Motor neuron (in vitro differentiated cells): ENCODE measurements at regions not wholly inside any gene's neighbourhood (a gene's known extent, or its start where the extent isn't known, plus 50 kb on each side); places are given as distances from the start of the nearest gene placed in this dataset.
"Not testable (repeated sequence)": the region's sequence is repeated elsewhere in the genome, so short reads cannot be mapped to it uniquely, and the experiment has no call there.

Experiments used
- ATAC-seq, 8 experiments: fragments of 200-7000 bp; cut with Tn5 transposase; replicated peaks in 6 of 8; 2 replicates each; pipeline ENCODE4 v1.8.0; 2021; ENCODE audit warnings: mild to moderate bottlenecking in 8 of 8, moderate library complexity in 8 of 8
- H3K27ac ChIP-seq, 2 donors: fragments of 250-450 bp; sonication (Bioruptor Pico); 2 replicates each; pipeline ENCODE4 v1.9.0; 2021; ENCODE audit warnings: antibody characterized with exemption in 2 of 2, mild to moderate bottlenecking in 2 of 2, moderate library complexity in 1 of 2
- H3K4me1 ChIP-seq, 2 donors: fragments of 250-450 bp; sonication (Bioruptor Pico); replicated peaks in 1 of 2; 2 replicates each; pipeline ENCODE4 v1.6.1; 2021; ENCODE audit warnings: antibody characterized with exemption in 2 of 2, mild to moderate bottlenecking in 2 of 2, moderate library complexity in 1 of 2
- H3K4me3 ChIP-seq, 5 donors: fragments of 250-450 bp; sonication (Bioruptor Pico); 2 replicates each; pipeline ENCODE4 v1.9.0; 2021; ENCODE audit warnings: antibody characterized with exemption in 5 of 5, mild to moderate bottlenecking in 5 of 5, moderate library complexity in 4 of 5
- WGBS, 10 experiments: fragments of 450-650 bp; shearing (Covaris generic); methylation state at CpG; one replicate each; pipeline ENCODE4 v1.0.0; 2022; 5-methylcytosine and 5-hydroxymethylcytosine counted together
- in situ Hi-C, 9 experiments: fragments of 400-800 bp; cut with MboI; loops; one replicate each; pipeline ENCODE4 v1.15.0; 2021; ENCODE audit warnings: low sequenced_read_pairs in 9 of 9, low pct_unique_long_range_greater_than_20kb in 2 of 9; ENCODE audit not compliant: unreplicated experiment in 9 of 9

DNA sequence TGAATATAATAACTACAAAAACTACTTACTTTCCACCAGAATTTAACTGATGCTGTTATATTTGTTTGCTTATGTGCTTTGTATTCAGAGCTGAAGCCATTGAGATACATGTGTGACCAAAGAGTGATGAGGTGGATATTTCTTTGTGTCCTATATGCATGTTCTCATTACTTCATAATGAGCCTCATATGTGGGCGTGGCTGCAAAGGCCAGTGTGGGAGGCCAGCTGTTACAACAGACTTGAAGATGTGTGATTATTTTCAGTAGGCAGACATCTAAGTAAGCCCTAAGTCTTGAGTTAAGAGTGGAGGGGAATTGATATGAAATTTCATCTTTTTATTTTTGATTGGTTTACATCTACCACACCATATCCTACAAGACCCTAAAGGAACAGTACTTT, 163.3 kb upstream of the PRSS12 start:
- in situ Hi-C loops, H3K4me3 ChIP-seq, H3K27ac ChIP-seq, H3K4me1 ChIP-seq: not testable (repeated sequence)
- 40% methylated on average over 1 of the region's 1 CpG; no CpG with 5 or more reads in 9 of the 10 experiments for WGBS, 10 experiments
- ATAC-seq, result peak in 3 of 8 experiments; percentile 70 to 98 (median 88)

GRCh38 chr4:118530107-118530506, 155.1 kb upstream of the METTL14 start:
- in situ Hi-C loops, H3K4me1 ChIP-seq, H3K27ac ChIP-seq, ATAC-seq, H3K4me3 ChIP-seq: not testable (repeated sequence)
- 60 to 100% (median 63%) methylated on average over 1 to 2 of the region's 2 CpGs; no CpG with 5 or more reads in 7 of the 10 experiments for WGBS, 10 experiments

- in situ Hi-C loops, H3K4me1 ChIP-seq, ATAC-seq, H3K27ac ChIP-seq, H3K4me3 ChIP-seq: not testable (repeated sequence)
These were observed 153.2 kb upstream of the METTL14 start for GRCh38 chr4:118531947-118532346.

DNA sequence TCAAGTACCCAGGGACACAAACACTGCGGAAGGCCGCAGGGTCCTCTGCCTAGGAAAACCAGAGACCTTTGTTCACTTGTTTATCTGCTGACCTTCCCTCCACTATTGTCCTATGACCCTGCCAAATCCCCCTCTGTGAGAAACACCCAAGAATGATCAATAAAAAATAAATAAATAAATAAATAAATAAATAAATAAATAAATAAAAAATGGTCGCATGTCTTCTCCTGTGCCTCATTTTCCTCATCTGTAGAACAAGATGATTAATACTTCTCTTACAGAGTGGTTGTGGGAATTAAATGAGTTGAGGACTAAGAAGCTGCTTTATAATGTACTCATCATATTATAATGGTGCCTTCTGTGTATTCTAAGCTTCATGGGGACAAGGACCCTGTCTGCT, 149.4 kb upstream of the METTL14 start:
- ATAC-seq, in situ Hi-C loops, H3K27ac ChIP-seq, H3K4me3 ChIP-seq, H3K4me1 ChIP-seq: not testable (repeated sequence)
- 100% methylated on average over 1 of the region's 3 CpGs; no CpG with 5 or more reads in 8 of the 10 experiments for WGBS, 10 experiments

DNA sequence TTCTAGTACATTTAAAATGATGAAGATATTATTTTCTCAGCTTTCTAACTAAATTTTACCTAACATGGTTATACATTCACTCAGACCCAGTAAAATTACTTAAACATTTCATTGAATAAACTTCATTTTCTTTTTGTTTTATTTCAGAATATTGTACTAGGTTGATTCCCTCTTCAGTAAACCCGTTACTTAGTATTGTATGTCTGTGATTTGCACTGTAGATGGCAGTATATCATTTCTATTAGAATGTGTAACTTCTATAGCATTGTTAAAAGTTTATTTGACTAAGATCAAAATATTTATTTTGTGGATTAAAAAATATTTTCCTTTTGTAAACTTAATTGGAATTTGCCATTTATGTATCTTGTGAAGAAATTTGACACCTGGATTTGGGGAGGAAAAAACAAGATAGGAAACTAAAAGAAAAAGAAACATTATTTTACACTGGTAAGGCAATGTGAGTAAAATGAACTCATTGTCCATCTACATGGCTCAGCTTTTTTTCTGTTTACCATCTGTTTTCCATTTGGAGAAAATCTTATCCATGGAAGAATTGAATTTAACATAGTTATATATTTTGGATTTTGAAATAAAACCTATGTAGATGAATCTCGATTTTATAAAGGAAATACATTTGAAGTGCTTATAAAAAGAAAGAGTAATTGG, 145.6 kb upstream of the METTL14 start:
- H3K4me3 ChIP-seq, in situ Hi-C loops, H3K27ac ChIP-seq, H3K4me1 ChIP-seq: not testable (repeated sequence)
- 0 to 86% (median 43%) methylated on average over 1 to 2 of the region's 2 CpGs; no CpG with 5 or more reads in 2 of the 10 experiments for WGBS, 10 experiments
- peak in 3 of 8 experiments; percentile 65 to 78 (median 68) for ATAC-seq

DNA sequence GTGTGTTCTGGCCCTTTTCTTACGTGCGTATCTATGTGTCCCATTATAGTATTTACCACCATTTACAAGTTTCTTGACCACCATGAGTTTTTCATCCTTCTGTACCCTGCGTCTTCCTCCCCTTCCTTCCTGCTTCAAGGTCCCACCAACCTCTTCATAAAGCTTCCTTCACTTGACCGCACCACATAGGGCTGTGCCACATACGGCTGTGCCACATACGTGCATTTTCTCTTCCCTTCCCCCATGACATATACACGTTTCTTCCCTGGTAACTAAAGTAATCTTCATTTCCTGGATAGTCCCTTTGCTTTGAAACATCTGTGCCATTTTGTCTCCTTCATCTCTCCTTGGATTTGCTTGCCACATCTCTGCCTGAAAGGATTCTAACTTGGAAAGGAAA, 128.6 kb upstream of the METTL14 start:
- in situ Hi-C loops, ATAC-seq, H3K4me3 ChIP-seq, H3K4me1 ChIP-seq, H3K27ac ChIP-seq: not testable (repeated sequence)
- 21 to 100% (median 86%) methylated on average over 2 to 4 of the region's 7 CpGs; no CpG with 5 or more reads in 5 of the 10 experiments for WGBS, 10 experiments

- 0 to 83% (median 45%) methylated on average over 2 to 3 of the region's 8 CpGs; no CpG with 5 or more reads in 2 of the 10 experiments for WGBS, 10 experiments
- ATAC-seq, result peak in 3 of 8 experiments; percentile 35 to 89 (median 86)
- in situ Hi-C loops, result no loop called here
- no peaks in the 10 kb centered on the region for H3K4me1 ChIP-seq
- H3K4me3 ChIP-seq, result no peak overlapping the region
- H3K27ac ChIP-seq, result no peak overlapping the region
These were observed 127.8 kb upstream of the METTL14 start for GRCh38 chr4:118557298-118557851.

- not testable (repeated sequence) for ATAC-seq
- WGBS, 10 experiments, result no CpG with 5 or more reads among the region's 7 CpGs
These were observed 127.0 kb upstream of the METTL14 start for GRCh38 chr4:118558188-118558587.

DNA sequence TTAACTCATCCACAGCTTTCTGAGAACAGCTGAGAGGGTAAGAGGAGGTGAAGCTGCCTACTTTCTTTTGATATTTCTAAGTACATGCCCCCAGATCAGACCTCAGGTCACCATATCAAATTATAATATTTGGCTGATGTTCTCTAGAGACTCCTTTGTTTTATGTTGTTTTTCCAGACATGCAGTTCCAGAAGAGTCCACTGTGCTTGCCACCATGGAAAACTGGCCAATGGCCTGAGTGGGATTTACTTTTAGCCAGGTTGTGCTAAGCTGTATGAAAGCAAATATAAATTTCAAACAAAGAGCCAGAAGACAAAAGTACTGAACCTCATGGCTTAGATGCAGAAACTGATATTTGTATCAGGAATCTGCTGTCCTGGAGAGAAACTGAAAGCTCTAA, 123.6 kb upstream of the METTL14 start:
- in situ Hi-C loops, H3K4me3 ChIP-seq, H3K4me1 ChIP-seq, H3K27ac ChIP-seq: not testable (repeated sequence)
- ATAC-seq, result peak in 1 of 8 experiments; percentile 27

More at GRCh38 chr4:118558188-118558587, 127.0 kb upstream of the METTL14 start:
- H3K4me3 ChIP-seq, H3K4me1 ChIP-seq, in situ Hi-C loops, H3K27ac ChIP-seq: not testable (repeated sequence)

DNA sequence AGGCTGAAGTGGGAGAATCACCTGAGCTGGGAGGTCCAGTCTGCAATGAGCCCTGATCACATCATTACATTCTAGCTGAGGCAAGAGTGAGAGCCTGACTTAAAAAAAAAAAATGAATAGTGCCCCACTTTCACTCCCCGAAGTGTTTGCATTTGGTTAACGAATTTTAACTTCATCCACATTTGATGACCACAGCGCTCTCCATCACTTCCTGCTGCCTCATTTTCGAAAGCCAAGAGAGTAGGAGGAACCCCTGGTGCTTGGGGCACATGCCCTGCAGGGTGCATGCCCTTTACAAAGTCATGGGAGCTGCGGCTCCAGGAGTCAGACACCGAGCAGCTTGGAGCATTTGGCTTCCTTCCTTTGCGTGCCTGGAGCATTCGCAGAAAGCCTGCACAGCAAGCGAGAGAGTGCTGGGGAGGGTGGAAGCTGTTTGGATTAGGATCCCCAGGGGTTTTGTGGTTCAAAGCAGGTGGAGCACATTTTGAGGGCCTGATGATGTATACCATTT, 119.1 kb upstream of the METTL14 start:
- H3K4me1 ChIP-seq, in situ Hi-C loops, H3K4me3 ChIP-seq, H3K27ac ChIP-seq: not testable (repeated sequence)
- 0 to 63% (median 33%) methylated on average over 1 to 5 of the region's 9 CpGs; no CpG with 5 or more reads in 5 of the 10 experiments for WGBS, 10 experiments
- peak in 3 of 8 experiments; percentile 69 to 91 (median 75) for ATAC-seq

DNA sequence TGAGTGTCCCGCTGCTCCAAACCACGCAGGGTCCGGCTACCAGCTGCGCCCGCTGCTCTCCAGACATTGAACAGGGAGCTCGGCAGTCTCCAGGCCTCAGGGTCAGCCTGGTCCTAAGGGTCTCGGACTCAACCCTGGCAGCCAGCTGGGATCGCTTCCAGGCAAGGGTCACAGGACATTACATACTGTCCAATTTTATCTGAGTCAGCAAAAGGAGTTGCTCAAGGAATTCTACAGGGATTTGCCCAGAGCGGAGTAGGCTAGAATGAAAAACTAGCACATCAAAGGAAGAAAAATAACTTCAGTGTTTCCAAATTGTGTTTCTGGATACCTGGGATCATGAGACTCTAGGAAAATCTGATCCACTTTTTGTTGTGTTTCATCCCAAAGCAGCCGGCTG, 112.2 kb upstream of the METTL14 start:
- ATAC-seq, H3K4me3 ChIP-seq, H3K27ac ChIP-seq, H3K4me1 ChIP-seq, in situ Hi-C loops: not testable (repeated sequence)
- WGBS, 10 experiments, result 60 to 100% (median 86%) methylated on average over 1 to 4 of the region's 10 CpGs; no CpG with 5 or more reads in 4 of the 10 experiments

DNA sequence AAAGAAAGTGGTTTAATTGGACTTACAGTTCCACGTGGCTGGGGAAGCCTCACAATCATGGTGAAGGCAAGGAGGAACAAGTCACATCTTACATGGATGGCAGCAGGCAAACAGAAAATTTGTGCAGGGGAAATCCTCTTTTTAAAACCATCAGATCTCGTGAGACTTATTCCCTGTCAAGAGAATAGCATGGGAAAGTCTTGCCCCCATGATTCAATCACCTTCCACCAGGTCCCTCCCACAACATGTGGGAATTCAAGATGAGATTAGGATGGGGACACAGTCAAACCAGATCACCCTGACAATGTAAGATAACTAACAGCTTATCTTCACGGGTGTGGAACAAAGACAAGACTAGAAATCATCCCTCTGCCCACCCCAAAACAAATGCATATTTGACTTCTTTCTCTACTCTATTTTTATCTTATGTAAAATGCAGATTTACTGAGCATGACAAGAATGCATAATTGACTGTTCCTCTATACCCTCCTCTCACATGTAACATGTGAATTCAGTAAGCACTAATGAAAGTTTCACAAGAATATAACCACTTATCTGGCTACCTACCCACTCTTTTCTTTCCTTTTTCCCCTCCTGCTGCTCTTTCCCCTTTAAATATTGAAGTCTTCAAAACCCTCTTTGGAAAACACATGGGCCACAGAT, 110.8 kb upstream of the METTL14 start:
- H3K27ac ChIP-seq, H3K4me1 ChIP-seq, in situ Hi-C loops, H3K4me3 ChIP-seq: not testable (repeated sequence)
- 0 to 80% (median 60%) methylated on average over 1 to 2 of the region's 3 CpGs; no CpG with 5 or more reads in 7 of the 10 experiments for WGBS, 10 experiments
- ATAC-seq, result peak in 3 of 8 experiments; percentile 68 to 70 (median 69)

- ATAC-seq, result peak in 3 of 8 experiments; percentile 18 to 88 (median 87)
These were observed 110.1 kb upstream of the METTL14 start for GRCh38 chr4:118575057-118575456.

More at GRCh38 chr4:118575057-118575456, 110.1 kb upstream of the METTL14 start:
- WGBS, 10 experiments, result 100% methylated on average over 1 of the region's 1 CpG; no CpG with 5 or more reads in 9 of the 10 experiments
- H3K4me3 ChIP-seq, H3K4me1 ChIP-seq, H3K27ac ChIP-seq, in situ Hi-C loops: not testable (repeated sequence)
